Heart right ventricle (tissue), 16 donors: ENCODE measurements at regions not wholly inside any gene's neighbourhood (a gene's known extent, or its start where the extent isn't known, plus 50 kb on each side); places are given as distances from the start of the nearest gene placed in this dataset.

Source experiments
- ATAC-seq, 8 donors: fragments of 200-7000 bp; cut with Tn5 transposase; one replicate each; pipeline ENCODE4 v1.9.1; 2020; ENCODE audit warnings: mild to moderate bottlenecking in 8 of 8, moderate library complexity in 8 of 8, moderate number of reproducible peaks in 1 of 8
- DNase-seq, 2 donors: peaks; one replicate each; pipeline ENCODE4 v3.0.0-alpha.2; 2020
- H3K27ac ChIP-seq, 10 donors: fragments of 200-600 bp; sonication (generic) in 2 of 10; one replicate each; pipeline versions ENCODE4 v1.5.0 to v1.8.0; 2020 to 2022; ENCODE audit warnings: mild to moderate bottlenecking in 3 of 10
- H3K27me3 ChIP-seq, 7 donors: fragments of 200-600 bp; one replicate each; pipeline ENCODE4 v1.8.0; 2021 to 2022; ENCODE audit warnings: mild to moderate bottlenecking in 2 of 7
- H3K36me3 ChIP-seq, 9 donors: fragments of 200-600 bp; sonication (generic) in 1 of 9; one replicate each; pipeline versions ENCODE4 v1.5.0 to v1.8.0; 2020 to 2022; ENCODE audit warnings: mild to moderate bottlenecking in 2 of 9
- H3K4me1 ChIP-seq, 9 donors: fragments of 200-600 bp; sonication (generic) in 1 of 9; one replicate each; pipeline versions ENCODE4 v1.5.0 to v1.8.0; 2020 to 2022; ENCODE audit warnings: mild to moderate bottlenecking in 4 of 9
- H3K4me3 ChIP-seq, 10 donors: fragments of 200-600 bp; sonication (generic) in 2 of 10; one replicate each; pipeline versions ENCODE4 v1.5.0 to v1.8.0; 2020 to 2022; ENCODE audit warnings: mild to moderate bottlenecking in 7 of 10, moderate library complexity in 2 of 10
- H3K9me3 ChIP-seq, 11 donors: fragments of 200-600 bp in 10 of 11; sonication (generic) in 2 of 11; one replicate each; pipeline versions ENCODE4 v1.5.0 to v1.8.0; 2013 to 2022; ENCODE audit warnings: mild to moderate bottlenecking in 2 of 11, control low read depth in 1 of 11, moderate library complexity in 1 of 11
- CTCF ChIP-seq, 9 donors: fragments of 200-600 bp; sonication (generic) in 2 of 9; IDR thresholded peaks; one replicate each; pipeline versions ENCODE4 v1.5.0 to v1.8.0; 2021 to 2022; ENCODE audit warnings: antibody characterized with exemption in 9 of 9, mild to moderate bottlenecking in 5 of 9, moderate library complexity in 1 of 9
- WGBS, 2 donors: extraction: QIAGEN DNeasy Blood & Tissue Kit; methylation state at CpG; one replicate each; pipeline ENCODE4 v1.1.7; 2013; ENCODE audit warnings: inconsistent platforms in 1 of 2; 5-methylcytosine and 5-hydroxymethylcytosine counted together
- intact Hi-C, 10 donors: fragments of 100-400 bp; cut with DNase I; formaldehyde crosslinking; loops; one replicate each; pipeline versions ENCODE4 v1.11.1 to v1.14.2; 2022
- donor health status: Arrhythmogenic right ventricular cardiomyopathy.
- donor health status: ischemic (EF 13 %, LVEDD 7.1; RV severe dilation, severe dysfunction).
- donor health status: healthy with polysubstance abuse.
- donor health status: DM: no; HTN: yes; CAD: no.
- donor health status: DM: no; HTN: no; CAD: no.
- donor health status: ischemic (EF 25% LVEDD 6.9; RV normal size, moderate dysfunction).
- donor health status: ischemic (EF 25% LVEDD 5.7; RV mildly dilated, moderate dysfunction).
- donor health status: healthy.
- donor health status: DM: yes; HTN: yes; CAD: no.
- donor health status: Ischemic cardiomyopathy.
- donor health status: ischemic (EF 35%, LVEDD 5.7; RV mildly dilated, moderate dysfunction).
- donor health status: nonischemic (EF 11% LVEDD 7.7; RV severe dilation, severe dysfunction).
- donor health status: DM: yes; HTN: yes; CAD: no.
- donor health status: PGD.
- donor health status: ischemic (EF 29% LVEDD 5.4; RV normal size, mild dysfunction).
- donor health status: nonischemic (EF 23%, LVEDD 6.1; RV moderate dilation, normal function).

GRCh38 chr5:89071941-89072331 is 189.0 kb upstream of the MEF2C start:
- ATAC-seq (no peak), DNase-seq (no peak)
- no peak for TF ChIP-seq CTCF (IDR thresholded peaks at IDR 0.05)
- WGBS, 2 donors, result 56 to 64% methylated on average over 1 of the region's 1 CpG
- peaks cover 0 to 10% (median 0%) of the 10 kb centered on the region in 9 donors for H3K4me1 ChIP-seq
- intact Hi-C loops, result no loop called here
- H3K27me3 ChIP-seq, result no peaks in the 10 kb centered on the region
- no peaks in the 10 kb centered on the region for H3K36me3 ChIP-seq
- H3K27ac ChIP-seq, result no peak overlapping the region
- H3K4me3 ChIP-seq, result no peak overlapping the region
- H3K9me3 ChIP-seq, result no peaks in the 10 kb centered on the region

- Histone ChIP-seq H3K27ac (no peak overlapping the region), H3K4me1 (peaks cover 0 to 10% (median 0%) of the 10 kb centered on the region in 9 donors), H3K27me3 (no peaks in the 10 kb centered on the region), H3K36me3 (no peaks in the 10 kb centered on the region), H3K9me3 (no peaks in the 10 kb centered on the region), H3K4me3 (no peak overlapping the region)
- no peak for ATAC-seq
- intact Hi-C loops, result no loop called here
- no peak for TF ChIP-seq CTCF (IDR thresholded peaks at IDR 0.05)
- DNase-seq, result no peak
- 83 to 87% methylated on average over 4 of the region's 4 CpGs for WGBS, 2 donors
Observed at GRCh38 chr5:89071101-89071940, 188.3 kb upstream of the MEF2C start.

- intact Hi-C loops, result no loop called here
- WGBS, 2 donors, result 64 to 72% methylated on average over 2 of the region's 2 CpGs
- no peaks in the 10 kb centered on the region for H3K36me3 ChIP-seq
- H3K27me3 ChIP-seq, result no peaks in the 10 kb centered on the region
- ATAC-seq (no peak), DNase-seq (no peak)
- no peak overlapping the region for H3K27ac ChIP-seq
- TF ChIP-seq CTCF (IDR thresholded peaks at IDR 0.05), result no peak
- H3K4me3 ChIP-seq, result no peak overlapping the region
- H3K4me1 ChIP-seq, result peaks cover 0 to 15% (median 0%) of the 10 kb centered on the region in 9 donors
- no peaks in the 10 kb centered on the region for H3K9me3 ChIP-seq
Observed at GRCh38 chr5:89069591-89069990, 186.6 kb upstream of the MEF2C start.

GRCh38 chr5:89067362-89067761 is 184.4 kb upstream of the MEF2C start:
- intact Hi-C loops, result no loop called here
- WGBS, 2 donors, result 97% methylated on average over 3 of the region's 3 CpGs
- DNase-seq, result no peak
- Histone ChIP-seq H3K36me3 (no peaks in the 10 kb centered on the region), H3K4me1 (peaks cover 0 to 12% (median 0%) of the 10 kb centered on the region in 9 donors), H3K27me3 (no peaks in the 10 kb centered on the region), H3K9me3 (no peaks in the 10 kb centered on the region), H3K27ac (no peak overlapping the region), H3K4me3 (no peak overlapping the region)
- no peak for TF ChIP-seq CTCF (IDR thresholded peaks at IDR 0.05)
- ATAC-seq, result no peak
